H9 (cell line): ENCODE measurements at regions not wholly inside any gene's neighbourhood (a gene's known extent, or its start where the extent isn't known, plus 50 kb on each side); places are given as distances from the start of the nearest gene placed in this dataset.

Experiments
- DNase-seq: peaks from one replicate; pipeline ENCODE4 v3.0.0-alpha.2; 2017
- H2AFZ ChIP-seq: one replicate; pipeline ENCODE4 v1.6.1; 2013; ENCODE audit warnings: mild to moderate bottlenecking, low read length, control low read depth, moderate library complexity
- H2AK5ac ChIP-seq: 2 replicates; pipeline ENCODE4 v1.6.1; 2013; ENCODE audit warnings: low read length, control low read depth, mixed read lengths; ENCODE audit not compliant: insufficient read length
- H2BK120ac ChIP-seq: one replicate; pipeline ENCODE4 v1.6.1; 2013; ENCODE audit warnings: low read depth, mild to moderate bottlenecking, low read length, control low read depth, inconsistent platforms; ENCODE audit not compliant: poor library complexity, severe bottlenecking
- H2BK12ac ChIP-seq: 2 replicates; pipeline ENCODE4 v1.6.1; 2013; ENCODE audit warnings: low read length, control low read depth, mixed read lengths, low read depth; ENCODE audit not compliant: insufficient read length
- H2BK15ac ChIP-seq: 2 replicates; pipeline ENCODE4 v1.6.1; 2013; ENCODE audit warnings: low read depth, low read length, control low read depth
- H2BK20ac ChIP-seq: one replicate; pipeline ENCODE4 v1.6.1; 2013; ENCODE audit warnings: low read depth, mild to moderate bottlenecking, low read length, control low read depth, inconsistent platforms; ENCODE audit not compliant: poor library complexity, severe bottlenecking
- H2BK5ac ChIP-seq: 2 replicates; pipeline ENCODE4 v1.6.1; 2013; ENCODE audit warnings: low read length, control low read depth, mixed read lengths; ENCODE audit not compliant: insufficient read length
- H3K14ac ChIP-seq: 2 replicates; pipeline ENCODE4 v1.6.1; 2013; ENCODE audit warnings: low read length, control low read depth; ENCODE audit not compliant: insufficient read depth
- H3K18ac ChIP-seq: 2 replicates; pipeline ENCODE4 v1.6.1; 2013; ENCODE audit warnings: low read depth, mild to moderate bottlenecking, mixed read lengths, low read length, control low read depth; ENCODE audit not compliant: insufficient read length
- H3K23ac ChIP-seq: 2 replicates; pipeline ENCODE4 v1.6.1; 2013; ENCODE audit warnings: low read length, control low read depth, mixed read lengths, low read depth; ENCODE audit not compliant: insufficient read length
- H3K23me2 ChIP-seq: 2 replicates; pipeline ENCODE4 v1.6.1; 2013; ENCODE audit warnings: low read depth, mild to moderate bottlenecking, mixed read lengths, low read length, control low read depth; ENCODE audit not compliant: insufficient read length, poor library complexity, severe bottlenecking
- H3K27ac ChIP-seq: 2 replicates; pipeline ENCODE4 v1.5.1; 2013; ENCODE audit warnings: low read length, control low read depth, mixed read lengths, low read depth; ENCODE audit not compliant: insufficient read length
- H3K27me3 ChIP-seq: 2 replicates; pipeline ENCODE4 v1.6.1; 2013; ENCODE audit warnings: low read length, control low read depth, inconsistent platforms; ENCODE audit not compliant: insufficient read depth
- H3K4ac ChIP-seq: 2 replicates; pipeline ENCODE4 v1.6.1; 2013; ENCODE audit warnings: low read depth, mild to moderate bottlenecking, control low read depth, inconsistent platforms, low read length, moderate library complexity
- H3K4me1 ChIP-seq: 2 replicates; pipeline ENCODE4 v1.6.1; 2013; ENCODE audit warnings: low read length, control low read depth, inconsistent platforms; ENCODE audit not compliant: insufficient read depth
- H3K4me2 ChIP-seq: 2 replicates; pipeline ENCODE4 v1.6.1; 2013; ENCODE audit warnings: low read length, control low read depth, mixed read lengths; ENCODE audit not compliant: insufficient read length, insufficient read depth
- H3K56ac ChIP-seq: 2 replicates; pipeline ENCODE4 v1.6.1; 2013; ENCODE audit warnings: low read depth, mild to moderate bottlenecking, mixed read lengths, low read length, control low read depth; ENCODE audit not compliant: insufficient read length
- H3K79me1 ChIP-seq: 2 replicates; pipeline ENCODE4 v1.6.1; 2013; ENCODE audit warnings: low read depth, mild to moderate bottlenecking, moderate library complexity, low read length, control low read depth, inconsistent platforms; ENCODE audit not compliant: insufficient read depth, poor library complexity, severe bottlenecking
- H3K79me2 ChIP-seq: 2 replicates; pipeline ENCODE4 v1.6.1; 2013; ENCODE audit warnings: low read length, control low read depth, inconsistent platforms; ENCODE audit not compliant: insufficient read depth
- H3K9ac ChIP-seq: 2 replicates; pipeline ENCODE4 v1.6.1; 2013; ENCODE audit warnings: low read length, control low read depth, mixed read lengths; ENCODE audit not compliant: insufficient read length; ENCODE audit errors: extremely low read depth
- H3K9me3 ChIP-seq: one replicate; pipeline ENCODE4 v1.6.1; 2013; ENCODE audit warnings: low read depth, low read length, inconsistent platforms; ENCODE audit not compliant: control insufficient read depth
- H3T11ph ChIP-seq: one replicate; pipeline ENCODE4 v1.6.1; 2013; ENCODE audit warnings: mild to moderate bottlenecking, low read length, control low read depth, inconsistent platforms
- H4K20me1 ChIP-seq: one replicate; pipeline ENCODE4 v1.6.1; 2013; ENCODE audit not compliant: control insufficient read depth, insufficient read length, insufficient read depth
- H4K5ac ChIP-seq: 2 replicates; pipeline ENCODE4 v1.6.1; 2013; ENCODE audit warnings: low read depth, mild to moderate bottlenecking, mixed read lengths, low read length, control low read depth; ENCODE audit not compliant: insufficient read length
- H4K8ac ChIP-seq: replicated peaks from 2 replicates; pipeline ENCODE4 v1.6.1; 2013; ENCODE audit warnings: low read length, control low read depth, mixed read lengths, low read depth; ENCODE audit not compliant: insufficient read length
- H4K91ac ChIP-seq: 2 replicates; pipeline ENCODE4 v1.6.1; 2013; ENCODE audit warnings: low read depth, mild to moderate bottlenecking, moderate library complexity, mixed read lengths, low read length, control low read depth; ENCODE audit not compliant: insufficient read length
- H3K27ac Mint-ChIP-seq, 3 experiments: 2 replicates in 2 of 3; 3 replicates in 1 of 3; pipeline ENCODE4 v1.8.0; 2020 to 2021; ENCODE audit warnings: mixed read lengths in 3 of 3, mild to moderate bottlenecking in 1 of 3, moderate library complexity in 1 of 3
- H3K27me3 Mint-ChIP-seq: 2 replicates; pipeline ENCODE4 v1.8.0; 2021; ENCODE audit warnings: low read depth, mild to moderate bottlenecking, moderate library complexity, mixed read lengths
- H3K36me3 Mint-ChIP-seq, 3 experiments: 2 replicates in 2 of 3; 3 replicates in 1 of 3; pipeline ENCODE4 v1.8.0; 2020 to 2021; ENCODE audit warnings: low read depth in 3 of 3, mixed read lengths in 3 of 3; ENCODE audit not compliant: insufficient read depth in 1 of 3
- H3K4me1 Mint-ChIP-seq, 2 experiments: 2 replicates each; pipeline ENCODE4 v1.8.0; 2020; ENCODE audit warnings: mixed read lengths in 2 of 2
- H3K4me3 Mint-ChIP-seq, 2 experiments: 2 replicates in 1 of 2; 3 replicates in 1 of 2; pipeline ENCODE4 v1.8.0; 2020 to 2021; ENCODE audit warnings: mild to moderate bottlenecking in 2 of 2, mixed read lengths in 2 of 2, moderate library complexity in 1 of 2
- H3K9me3 Mint-ChIP-seq, 2 experiments: 2 replicates in 1 of 2; 3 replicates in 1 of 2; pipeline ENCODE4 v1.8.0; 2020; ENCODE audit warnings: mild to moderate bottlenecking in 2 of 2, mixed read lengths in 2 of 2, moderate library complexity in 1 of 2
- WGBS: extraction: QIAGEN DNeasy Blood & Tissue Kit; methylation state at CpG from one replicate; pipeline ENCODE4 v1.1.7; 2013; ENCODE audit warnings: missing lambda C conversion rate, low lambda C conversion rate, mixed read lengths; ENCODE audit not compliant: insufficient read length; ENCODE audit errors: extremely low coverage; 5-methylcytosine and 5-hydroxymethylcytosine counted together
- TF ChIP-seq, protein P1 (sequence below): fragments of 200-600 bp; sonication (generic); conservative IDR thresholded peaks from 3 replicates; pipeline ENCODE4 v1.8.0; 2021; ENCODE audit warnings: antibody characterized with exemption, mild to moderate bottlenecking

DNA sequence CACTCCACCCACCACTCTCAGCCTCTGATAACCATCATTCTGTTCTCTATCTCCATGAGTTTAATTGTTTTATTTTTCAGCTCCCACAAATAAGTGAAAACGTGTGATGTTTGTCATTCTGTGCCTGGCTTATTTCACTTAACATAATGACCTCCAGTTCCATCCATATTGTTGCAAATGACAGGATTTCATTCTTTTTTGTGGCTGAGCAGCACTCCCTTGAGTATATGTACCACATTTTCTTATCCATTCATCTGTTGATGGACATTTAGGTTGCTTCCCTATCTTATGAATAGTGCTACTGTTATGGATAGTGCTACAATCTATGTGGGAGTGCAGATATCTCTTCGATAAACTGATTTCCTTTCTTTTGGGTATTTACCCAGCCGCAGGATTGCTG lies 103.3 kb upstream of the PDE7B start:
- Histone ChIP-seq H4K20me1 (no peaks in the 10 kb centered on the region), H3K79me1 (no peaks in the 10 kb centered on the region)

More for the DNA sequence above, 103.3 kb upstream of the PDE7B start:
- no peak overlapping the region for H3K27ac Mint-ChIP-seq
- H3K4me1 Mint-ChIP-seq = no peaks in the 10 kb centered on the region
- Histone ChIP-seq H3K23me2 (no peaks in the 10 kb centered on the region), H3K27ac (no peak overlapping the region), H2BK12ac (no peak overlapping the region), H3K18ac (no peak overlapping the region), H2AK5ac (no peak overlapping the region), H3K56ac (no peak overlapping the region), H3T11ph (no peak overlapping the region), H2BK20ac (no peak overlapping the region), H2AFZ (no peak overlapping the region), H3K4me1 (no peaks in the 10 kb centered on the region), H3K4me2 (no peak overlapping the region), H4K91ac (no peak overlapping the region), H3K9me3 (no peaks in the 10 kb centered on the region), H2BK120ac (no peak overlapping the region), H3K4ac (no peak overlapping the region), H4K8ac (no peak overlapping the region), H3K23ac (no peak overlapping the region), H3K27me3 (no peaks in the 10 kb centered on the region), H3K14ac (no peak overlapping the region), H2BK5ac (no peak overlapping the region), H2BK15ac (no peak overlapping the region), H3K79me2 (no peaks in the 10 kb centered on the region), H4K5ac (no peak overlapping the region), H3K9ac (no peak overlapping the region)
- TF ChIP-seq, protein P1, sequence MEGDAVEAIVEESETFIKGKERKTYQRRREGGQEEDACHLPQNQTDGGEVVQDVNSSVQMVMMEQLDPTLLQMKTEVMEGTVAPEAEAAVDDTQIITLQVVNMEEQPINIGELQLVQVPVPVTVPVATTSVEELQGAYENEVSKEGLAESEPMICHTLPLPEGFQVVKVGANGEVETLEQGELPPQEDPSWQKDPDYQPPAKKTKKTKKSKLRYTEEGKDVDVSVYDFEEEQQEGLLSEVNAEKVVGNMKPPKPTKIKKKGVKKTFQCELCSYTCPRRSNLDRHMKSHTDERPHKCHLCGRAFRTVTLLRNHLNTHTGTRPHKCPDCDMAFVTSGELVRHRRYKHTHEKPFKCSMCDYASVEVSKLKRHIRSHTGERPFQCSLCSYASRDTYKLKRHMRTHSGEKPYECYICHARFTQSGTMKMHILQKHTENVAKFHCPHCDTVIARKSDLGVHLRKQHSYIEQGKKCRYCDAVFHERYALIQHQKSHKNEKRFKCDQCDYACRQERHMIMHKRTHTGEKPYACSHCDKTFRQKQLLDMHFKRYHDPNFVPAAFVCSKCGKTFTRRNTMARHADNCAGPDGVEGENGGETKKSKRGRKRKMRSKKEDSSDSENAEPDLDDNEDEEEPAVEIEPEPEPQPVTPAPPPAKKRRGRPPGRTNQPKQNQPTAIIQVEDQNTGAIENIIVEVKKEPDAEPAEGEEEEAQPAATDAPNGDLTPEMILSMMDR = no peak
- H3K27me3 Mint-ChIP-seq = no peaks in the 10 kb centered on the region
- H3K36me3 Mint-ChIP-seq = no peaks in the 10 kb centered on the region
- H3K4me3 Mint-ChIP-seq = no peak overlapping the region
- DNase-seq = no peak
- H3K9me3 Mint-ChIP-seq = no peaks in the 10 kb centered on the region
- WGBS = no CpG with 5 or more reads among the region's 3 CpGs
